NCI-H526 (cell line): ENCODE measurements at regions not wholly inside any gene's neighbourhood (a gene's known extent, or its start where the extent isn't known, plus 50 kb on each side); places are given as distances from the start of the nearest gene placed in this dataset.

Source experiments
- DNase-seq, 2 experiments: peaks; one replicate each; lab custom pipeline; 2025; lab: John Stamatoyannopoulos, UW

- no peak for DNase-seq
Observed at GRCh38 chr16:79329967-79330366, 270.6 kb downstream of the MAF start.

DNA sequence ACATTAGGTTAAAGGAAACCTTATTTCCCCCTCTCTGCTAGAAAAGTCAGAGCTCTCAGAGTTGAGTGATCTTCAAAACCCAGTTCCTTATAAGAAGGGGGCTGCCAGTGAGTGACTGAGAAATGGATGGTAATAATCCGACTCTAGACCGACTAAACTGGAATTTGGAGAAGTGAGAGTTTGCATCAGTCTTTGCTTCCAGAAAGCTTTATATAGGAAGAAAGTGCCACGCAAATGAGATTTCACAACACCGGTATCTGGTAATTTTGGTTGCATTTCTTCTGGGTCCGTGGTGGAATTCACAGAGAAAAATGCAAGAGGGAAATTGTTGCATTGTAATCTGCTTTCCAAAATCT is 271.4 kb downstream of the MAF start:
- DNase-seq = no peak

GRCh38 chr16:79328402-79329165 is 272.0 kb downstream of the MAF start:
- DNase-seq = no peak

GRCh38 chr16:79327836-79328235 is 272.7 kb downstream of the MAF start:
- no peak for DNase-seq

GRCh38 chr16:79326549-79326948 is 274.0 kb downstream of the MAF start:
- DNase-seq = no peak

DNA sequence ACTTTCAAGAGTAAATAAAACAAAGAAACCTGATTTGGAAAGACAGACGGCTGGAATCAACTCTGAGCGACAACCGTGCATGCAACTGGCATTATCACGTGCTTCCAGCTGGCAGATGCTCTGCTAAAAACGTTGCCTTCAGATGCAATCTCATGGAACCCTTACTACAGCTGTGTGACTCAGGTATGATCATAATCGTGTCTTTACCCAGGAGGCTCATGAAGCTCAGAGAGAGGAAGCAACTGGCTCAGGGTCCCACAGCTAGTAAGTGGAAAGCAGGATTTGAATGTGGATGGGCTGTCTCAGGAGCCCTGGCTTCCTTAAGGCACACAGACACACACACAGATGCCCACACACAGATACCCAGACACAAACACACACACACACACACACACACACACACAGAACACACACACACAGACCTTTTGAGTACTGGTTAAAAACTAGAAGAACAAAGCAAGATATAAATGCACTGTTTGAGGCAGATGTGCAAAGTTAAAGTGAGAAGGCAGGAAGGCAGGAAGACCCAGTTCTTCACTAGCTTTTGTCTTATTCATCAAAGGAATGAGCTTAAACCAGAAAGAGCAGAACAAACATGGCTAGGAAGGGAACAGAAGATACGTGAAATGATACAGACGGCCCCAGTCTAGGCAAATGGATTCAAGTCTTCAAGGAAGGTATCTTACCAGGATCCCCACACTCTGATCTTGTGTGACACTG is 275.2 kb downstream of the MAF start:
- DNase-seq = no peak

DNA sequence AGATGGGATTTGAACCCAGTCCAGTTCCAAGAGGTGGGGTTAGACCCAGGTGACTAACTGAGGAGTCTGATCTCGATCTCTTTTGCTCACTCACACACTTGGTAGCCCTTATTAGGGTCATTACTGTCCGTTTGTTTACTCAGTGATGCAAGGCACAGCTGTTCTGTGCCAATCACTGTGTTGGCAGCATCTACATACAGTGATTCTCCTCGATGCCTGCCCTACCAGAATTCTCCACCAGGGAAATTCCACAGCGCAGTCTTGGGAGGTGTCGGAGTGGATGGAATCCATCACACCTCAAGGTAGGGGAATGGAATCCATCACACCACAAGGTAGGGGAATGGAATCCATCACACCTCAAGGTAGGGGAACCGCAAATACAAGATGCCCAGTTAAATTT is 279.6 kb downstream of the MAF start:
- no peak for DNase-seq

- no peak for DNase-seq
Observed at GRCh38 chr16:79318143-79318899, 282.2 kb downstream of the MAF start.

GRCh38 chr16:79317521-79317920 is 283.0 kb downstream of the MAF start:
- no peak for DNase-seq

GRCh38 chr16:79317026-79317425 is 283.5 kb downstream of the MAF start:
- no peak for DNase-seq

- peak in 1 of 2 experiments; percentile 13 for DNase-seq
Observed at GRCh38 chr16:79316004-79316458, 284.5 kb downstream of the MAF start.

DNA sequence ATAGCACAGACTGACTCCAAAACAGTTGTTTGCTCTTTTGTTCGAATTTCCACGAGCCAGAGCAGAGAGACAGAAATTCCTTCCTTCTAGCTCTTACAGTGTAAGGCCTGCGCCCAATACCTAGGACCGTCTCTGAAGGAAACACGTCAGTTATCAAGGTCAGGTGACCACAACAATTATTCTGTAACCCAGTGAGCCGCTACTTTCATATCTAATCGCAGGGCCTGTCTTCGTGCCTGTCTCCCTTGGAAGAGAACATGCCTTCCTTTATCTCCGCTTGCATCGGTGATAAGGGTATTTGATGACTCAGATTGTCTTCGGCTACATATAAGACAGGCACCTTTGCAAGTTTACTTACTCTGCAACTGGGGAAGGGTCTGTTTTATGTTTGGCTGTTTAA is 288.0 kb downstream of the MAF start:
- DNase-seq = no peak

DNA sequence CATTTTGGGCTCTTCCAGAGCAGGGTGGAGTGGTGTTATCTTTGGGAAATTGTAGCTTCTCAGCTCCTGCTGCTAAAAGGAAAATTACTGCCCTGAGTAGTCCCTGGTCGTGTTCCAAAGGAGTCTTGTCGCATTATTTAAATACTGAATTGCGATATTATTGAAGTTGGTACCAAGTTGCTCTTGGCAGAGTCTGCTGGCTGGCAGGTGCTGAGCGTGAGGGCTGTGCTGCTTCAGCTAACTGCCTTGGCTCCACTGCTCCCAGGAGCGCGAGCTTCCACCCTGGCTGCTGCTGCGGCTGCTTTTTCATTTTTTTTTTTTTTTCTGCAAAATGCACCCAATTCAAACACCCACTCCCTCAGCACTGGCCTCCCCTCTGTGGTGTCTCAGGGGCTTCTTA is 289.8 kb downstream of the MAF start:
- no peak for DNase-seq

DNA sequence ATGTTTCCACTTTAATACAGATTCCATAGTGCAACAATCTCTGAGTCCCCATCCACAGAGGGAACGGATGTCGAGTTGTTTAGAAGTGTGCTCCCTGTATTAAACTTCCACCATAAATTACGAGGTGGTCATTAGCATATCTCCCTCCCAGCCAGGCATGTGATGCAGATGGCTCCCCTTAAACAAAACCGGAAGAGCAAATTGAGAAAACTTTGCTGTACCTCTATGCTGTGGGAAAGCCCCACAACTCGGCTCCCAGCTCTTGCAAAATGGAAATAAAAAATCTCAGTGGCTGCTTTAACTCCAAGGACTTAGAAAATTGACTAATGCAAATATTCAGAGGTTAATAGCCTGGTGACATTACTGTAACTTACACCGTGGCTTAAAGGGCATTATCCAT is 290.9 kb downstream of the MAF start:
- no peak for DNase-seq

- no peak for DNase-seq
Observed at GRCh38 chr16:79307214-79307613, 293.3 kb downstream of the MAF start.

- no peak for DNase-seq
Observed at GRCh38 chr16:79305074-79305473, 295.5 kb downstream of the MAF start.

- no peak for DNase-seq
Observed at GRCh38 chr16:79303959-79304387, 296.6 kb downstream of the MAF start.

- DNase-seq = no peak
Observed at GRCh38 chr16:79303206-79303605, 297.3 kb downstream of the MAF start.

- DNase-seq = no peak
Observed at GRCh38 chr16:79302731-79303130, 297.8 kb downstream of the MAF start.

- DNase-seq = no peak
Observed at GRCh38 chr16:79301051-79301450, 299.5 kb downstream of the MAF start.

- DNase-seq = no peak
Observed at GRCh38 chr16:79298894-79299799, 301.4 kb downstream of the MAF start.

GRCh38 chr16:79298476-79298875 is 302.1 kb downstream of the MAF start:
- no peak for DNase-seq
